ENCODE measurements at regions not wholly inside any gene's neighbourhood (a gene's known extent, or its start where the extent isn't known, plus 50 kb on each side); places are given as distances from the start of the nearest gene placed in this dataset.

DNA sequence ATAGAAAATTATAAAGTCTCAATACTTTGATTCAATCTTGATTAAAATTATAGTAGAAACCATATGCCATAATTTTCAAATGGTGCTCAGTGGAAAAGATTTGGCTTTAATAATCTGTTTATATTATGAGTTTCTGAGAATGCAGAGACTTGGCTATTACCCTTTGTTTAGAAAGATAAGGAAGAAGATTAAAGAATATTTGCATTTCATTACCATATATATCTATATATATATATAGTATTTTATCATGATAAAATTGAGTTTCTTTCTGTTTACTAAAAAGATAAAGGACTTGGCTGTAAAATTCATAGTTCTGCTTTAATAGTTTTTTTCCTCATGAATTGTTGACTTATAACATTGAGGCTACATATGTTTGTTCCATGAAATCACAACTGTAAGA is 679.3 kb upstream of the MAP3K7 start:
- TF ChIP-seq, protein P1, sequence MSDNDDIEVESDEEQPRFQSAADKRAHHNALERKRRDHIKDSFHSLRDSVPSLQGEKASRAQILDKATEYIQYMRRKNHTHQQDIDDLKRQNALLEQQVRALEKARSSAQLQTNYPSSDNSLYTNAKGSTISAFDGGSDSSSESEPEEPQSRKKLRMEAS (IDR thresholded peaks at IDR 0.05; ENCODE audit: low read depth, low read length), result no peak
- TF ChIP-seq POLR2A (IDR thresholded peaks at IDR 0.05; ENCODE audit: extremely low read depth, insufficient read length) (no peak), MYC (IDR thresholded peaks at IDR 0.05; ENCODE audit: low read depth, low read length) (no peak)
- TF ChIP-seq, protein P2, sequence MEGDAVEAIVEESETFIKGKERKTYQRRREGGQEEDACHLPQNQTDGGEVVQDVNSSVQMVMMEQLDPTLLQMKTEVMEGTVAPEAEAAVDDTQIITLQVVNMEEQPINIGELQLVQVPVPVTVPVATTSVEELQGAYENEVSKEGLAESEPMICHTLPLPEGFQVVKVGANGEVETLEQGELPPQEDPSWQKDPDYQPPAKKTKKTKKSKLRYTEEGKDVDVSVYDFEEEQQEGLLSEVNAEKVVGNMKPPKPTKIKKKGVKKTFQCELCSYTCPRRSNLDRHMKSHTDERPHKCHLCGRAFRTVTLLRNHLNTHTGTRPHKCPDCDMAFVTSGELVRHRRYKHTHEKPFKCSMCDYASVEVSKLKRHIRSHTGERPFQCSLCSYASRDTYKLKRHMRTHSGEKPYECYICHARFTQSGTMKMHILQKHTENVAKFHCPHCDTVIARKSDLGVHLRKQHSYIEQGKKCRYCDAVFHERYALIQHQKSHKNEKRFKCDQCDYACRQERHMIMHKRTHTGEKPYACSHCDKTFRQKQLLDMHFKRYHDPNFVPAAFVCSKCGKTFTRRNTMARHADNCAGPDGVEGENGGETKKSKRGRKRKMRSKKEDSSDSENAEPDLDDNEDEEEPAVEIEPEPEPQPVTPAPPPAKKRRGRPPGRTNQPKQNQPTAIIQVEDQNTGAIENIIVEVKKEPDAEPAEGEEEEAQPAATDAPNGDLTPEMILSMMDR (IDR thresholded peaks at IDR 0.05; ENCODE audit: low read depth, low read length), result no peak
- no peak for DNase-seq (ENCODE audit: low read depth)
- no peak overlapping the region for H3K4me3 ChIP-seq (ENCODE audit: low read depth, low read length)

DNA sequence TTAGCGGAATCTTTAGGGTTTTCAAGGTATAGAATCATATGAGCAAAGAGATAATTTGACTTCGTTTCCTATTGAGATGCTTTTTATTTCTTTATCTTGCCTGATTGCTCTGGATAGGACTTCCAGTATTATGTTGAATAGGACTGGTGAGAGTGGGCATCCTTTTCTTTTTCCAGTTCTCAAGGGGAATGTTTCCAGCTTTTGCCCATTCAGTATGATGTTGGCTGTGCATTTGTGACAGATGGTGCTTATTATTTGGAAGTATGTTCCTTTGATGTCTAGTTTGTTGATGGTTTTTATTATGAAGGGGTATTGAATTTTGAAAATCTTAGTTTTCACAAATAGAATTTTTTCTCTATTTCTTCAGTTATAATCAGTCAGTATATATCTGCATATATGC is 656.6 kb upstream of the MAP3K7 start:
- no peak for DNase-seq (ENCODE audit: low read depth)

DNA sequence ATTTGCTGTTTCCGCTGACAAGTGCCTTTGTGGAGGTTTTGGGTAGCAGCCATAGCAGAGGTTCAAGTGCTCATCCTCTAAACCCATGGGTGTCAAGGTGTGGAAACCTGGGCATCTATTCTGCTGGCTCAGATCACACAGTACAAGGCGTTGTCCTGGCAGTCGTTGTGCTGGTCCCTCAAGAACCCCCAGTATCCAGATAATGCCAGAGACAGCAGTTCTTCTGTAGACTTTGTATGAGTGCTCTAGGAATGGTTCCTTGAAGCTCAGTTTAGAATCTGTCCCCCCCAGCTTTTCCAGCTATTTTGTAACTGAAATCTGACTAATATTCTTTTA is 655.7 kb upstream of the MAP3K7 start:
- no peak for DNase-seq (ENCODE audit: low read depth)
- TF ChIP-seq, protein P2 (IDR thresholded peaks at IDR 0.05; ENCODE audit: low read depth, low read length), result no peak
- TF ChIP-seq MYC (IDR thresholded peaks at IDR 0.05; ENCODE audit: low read depth, low read length), result no peak
- TF ChIP-seq, protein P1 (IDR thresholded peaks at IDR 0.05; ENCODE audit: low read depth, low read length), result no peak
- TF ChIP-seq POLR2A (IDR thresholded peaks at IDR 0.05; ENCODE audit: extremely low read depth, insufficient read length), result no peak
- no peak overlapping the region for H3K4me3 ChIP-seq (ENCODE audit: low read depth, low read length)

More for the DNA sequence above, 656.6 kb upstream of the MAP3K7 start:
- no peak overlapping the region for H3K4me3 ChIP-seq (ENCODE audit: low read depth, low read length)
- TF ChIP-seq, protein P2 (IDR thresholded peaks at IDR 0.05; ENCODE audit: low read depth, low read length), result no peak
- TF ChIP-seq POLR2A (IDR thresholded peaks at IDR 0.05; ENCODE audit: extremely low read depth, insufficient read length) (no peak), MYC (IDR thresholded peaks at IDR 0.05; ENCODE audit: low read depth, low read length) (no peak)
- TF ChIP-seq, protein P1 (IDR thresholded peaks at IDR 0.05; ENCODE audit: low read depth, low read length), result no peak

DNA sequence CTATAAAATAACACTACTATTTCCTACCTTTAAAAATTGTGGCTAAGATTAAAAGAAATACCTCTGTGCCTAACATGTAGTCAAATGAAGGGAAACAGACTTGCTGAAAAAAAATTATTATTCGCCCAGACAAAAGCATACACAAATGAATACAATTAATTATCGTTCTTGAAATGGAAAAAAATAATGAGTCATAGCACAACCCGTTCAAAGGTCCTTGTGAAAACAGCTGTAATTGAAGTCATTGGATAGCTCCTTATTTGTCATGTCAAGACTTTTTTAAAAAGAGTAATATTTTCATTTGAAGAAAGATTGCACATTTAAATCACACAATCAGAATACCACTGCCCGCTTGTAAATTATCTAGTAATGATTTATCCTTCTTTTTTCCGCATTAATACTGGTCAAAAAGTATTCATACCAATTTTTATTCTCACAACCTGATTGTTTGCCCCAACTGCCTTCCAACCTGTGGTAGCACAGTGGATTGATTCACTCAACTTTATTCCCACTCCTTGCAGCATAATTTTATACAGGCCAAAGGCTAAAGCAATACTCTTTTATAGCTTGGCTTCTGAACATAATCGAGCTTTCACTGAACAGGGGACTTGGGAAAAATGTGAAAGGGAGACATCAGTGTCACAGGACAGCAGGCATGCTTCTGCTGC is 655.2 kb upstream of the MAP3K7 start:
- TF ChIP-seq MYC (IDR thresholded peaks at IDR 0.05; ENCODE audit: low read depth, low read length), result no peak
- TF ChIP-seq, protein P2 (IDR thresholded peaks at IDR 0.05; ENCODE audit: low read depth, low read length), result no peak
- TF ChIP-seq, protein P1 (IDR thresholded peaks at IDR 0.05; ENCODE audit: low read depth, low read length), result no peak
- H3K4me3 ChIP-seq (ENCODE audit: low read depth, low read length), result no peak overlapping the region
- DNase-seq (ENCODE audit: low read depth), result no peak

DNA sequence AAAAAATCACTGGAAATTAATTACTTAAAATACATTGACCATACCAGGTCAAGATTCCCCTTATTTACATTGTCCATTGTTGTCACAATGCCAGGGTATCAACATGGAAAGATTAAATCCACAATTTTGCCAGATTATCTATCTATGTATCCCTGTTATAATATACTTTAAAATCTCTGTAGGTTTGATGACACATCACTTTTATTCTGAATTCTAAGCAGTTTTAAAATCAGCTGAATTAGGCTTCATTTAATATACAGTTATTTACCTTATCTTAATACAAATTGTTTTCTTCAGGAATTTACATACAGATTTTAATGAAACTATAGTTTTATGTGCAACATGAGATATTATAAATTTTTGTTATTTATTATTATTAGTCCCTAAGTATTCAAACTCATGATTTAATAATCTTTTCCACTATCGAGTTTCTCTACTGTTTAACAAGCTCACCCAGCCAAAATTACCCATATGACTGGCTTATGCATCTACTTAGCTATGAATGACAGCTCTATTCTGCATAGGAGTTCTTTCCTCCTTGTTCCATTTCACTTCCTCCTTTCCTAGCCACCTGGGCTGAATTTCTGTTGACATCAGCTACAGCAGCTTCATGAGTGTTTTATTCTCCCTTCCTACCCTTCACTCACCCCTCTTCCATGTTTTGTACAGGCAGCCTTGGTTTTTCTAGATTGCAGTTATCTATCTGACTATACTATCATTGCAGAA is 654.2 kb upstream of the MAP3K7 start:
- no peak overlapping the region for H3K4me3 ChIP-seq (ENCODE audit: low read depth, low read length)
- no peak for DNase-seq (ENCODE audit: low read depth)
- TF ChIP-seq, protein P2 (IDR thresholded peaks at IDR 0.05; ENCODE audit: low read depth, low read length), result no peak
- no peak for TF ChIP-seq POLR2A (IDR thresholded peaks at IDR 0.05; ENCODE audit: extremely low read depth, insufficient read length)
- TF ChIP-seq MYC (IDR thresholded peaks at IDR 0.05; ENCODE audit: low read depth, low read length), result no peak
- TF ChIP-seq, protein P1 (IDR thresholded peaks at IDR 0.05; ENCODE audit: low read depth, low read length), result no peak
